HUES6 (cell line): ENCODE measurements at regions not wholly inside any gene's neighbourhood (a gene's known extent, or its start where the extent isn't known, plus 50 kb on each side); places are given as distances from the start of the nearest gene placed in this dataset.

Experiments
- H3K27ac ChIP-seq: 2 replicates; pipeline ENCODE4 v1.7.0; 2013; ENCODE audit warnings: low read depth, mild to moderate bottlenecking, low read length, inconsistent platforms
- H3K27me3 ChIP-seq: 2 replicates; pipeline ENCODE4 v1.6.1; 2013; ENCODE audit warnings: low read length; ENCODE audit not compliant: control insufficient read depth, insufficient read depth
- H3K36me3 ChIP-seq: 2 replicates; pipeline ENCODE4 v1.6.1; 2013; ENCODE audit warnings: low read length; ENCODE audit not compliant: control insufficient read depth, insufficient read depth
- H3K4me1 ChIP-seq: 2 replicates; pipeline ENCODE4 v1.6.1; 2013; ENCODE audit warnings: low read length; ENCODE audit not compliant: control insufficient read depth, insufficient read depth
- H3K4me3 ChIP-seq: 2 replicates; pipeline ENCODE4 v1.5.1; 2013; ENCODE audit warnings: low read depth, low read length
- H3K9ac ChIP-seq: one replicate; pipeline ENCODE4 v1.6.1; 2013; ENCODE audit warnings: mild to moderate bottlenecking, low read length
- H3K9me3 ChIP-seq: 2 replicates; pipeline ENCODE4 v1.6.1; 2013; ENCODE audit warnings: low read depth, low read length; ENCODE audit not compliant: control insufficient read depth, insufficient read depth

DNA sequence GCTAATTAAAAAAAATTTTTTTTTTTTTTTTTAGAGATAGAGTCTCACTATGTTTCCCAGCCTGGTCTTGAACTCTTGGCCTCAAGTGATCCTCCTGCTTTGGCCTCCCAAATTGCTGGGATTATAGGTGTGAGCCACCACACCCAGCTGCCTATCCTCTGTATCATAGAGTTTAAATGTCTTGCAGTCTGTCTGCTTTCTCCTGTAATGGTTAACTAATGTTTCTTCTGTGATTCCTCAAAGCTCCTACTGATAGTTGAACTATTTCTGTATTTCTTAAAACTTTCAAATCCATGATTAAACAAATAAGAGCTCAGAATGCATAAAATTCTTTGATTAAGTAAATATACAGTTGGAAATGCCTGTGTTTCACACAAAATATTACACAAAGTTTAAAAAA, 115.4 kb upstream of the TPM1 start:
- no peak overlapping the region for H3K27ac ChIP-seq
- no peak overlapping the region for H3K9ac ChIP-seq
- no peaks in the 10 kb centered on the region for H3K27me3 ChIP-seq
- no peak overlapping the region for H3K4me3 ChIP-seq
- no peaks in the 10 kb centered on the region for H3K4me1 ChIP-seq
- H3K9me3 ChIP-seq, result no peaks in the 10 kb centered on the region
- H3K36me3 ChIP-seq, result no peaks in the 10 kb centered on the region

- Histone ChIP-seq H3K4me3 (no peak overlapping the region), H3K27ac (no peak overlapping the region), H3K27me3 (no peaks in the 10 kb centered on the region), H3K9ac (no peak overlapping the region), H3K9me3 (no peaks in the 10 kb centered on the region), H3K4me1 (no peaks in the 10 kb centered on the region), H3K36me3 (no peaks in the 10 kb centered on the region)
Measured at GRCh38 chr15:62927836-62928235, 114.7 kb upstream of the TPM1 start.

GRCh38 chr15:62928242-62928999, 114.1 kb upstream of the TPM1 start:
- Histone ChIP-seq H3K9ac (no peak overlapping the region), H3K27me3 (no peaks in the 10 kb centered on the region), H3K9me3 (no peaks in the 10 kb centered on the region), H3K27ac (no peak overlapping the region), H3K4me3 (no peak overlapping the region), H3K36me3 (no peaks in the 10 kb centered on the region), H3K4me1 (no peaks in the 10 kb centered on the region)

DNA sequence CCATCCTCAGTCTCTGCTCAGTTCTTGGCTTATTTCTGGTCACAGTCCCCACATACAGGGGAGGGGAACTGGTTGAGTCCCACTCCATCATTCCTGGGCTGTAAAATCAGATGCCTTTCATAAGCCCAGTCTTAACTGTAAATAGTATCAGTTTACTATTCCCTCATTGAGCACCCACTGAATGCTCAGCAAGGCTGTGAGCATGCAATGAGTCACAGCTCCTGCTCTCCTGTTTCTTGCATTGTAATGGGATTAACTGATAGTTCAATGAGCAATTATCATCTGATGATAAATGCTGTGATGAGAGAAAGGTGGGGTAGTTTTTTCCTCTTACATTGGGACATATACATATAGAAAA, 113.6 kb upstream of the TPM1 start:
- H3K27ac ChIP-seq, result no peak overlapping the region
- H3K36me3 ChIP-seq, result no peaks in the 10 kb centered on the region
- H3K9me3 ChIP-seq, result no peaks in the 10 kb centered on the region
- no peaks in the 10 kb centered on the region for H3K27me3 ChIP-seq
- H3K4me3 ChIP-seq, result no peak overlapping the region
- no peaks in the 10 kb centered on the region for H3K4me1 ChIP-seq
- no peak overlapping the region for H3K9ac ChIP-seq

DNA sequence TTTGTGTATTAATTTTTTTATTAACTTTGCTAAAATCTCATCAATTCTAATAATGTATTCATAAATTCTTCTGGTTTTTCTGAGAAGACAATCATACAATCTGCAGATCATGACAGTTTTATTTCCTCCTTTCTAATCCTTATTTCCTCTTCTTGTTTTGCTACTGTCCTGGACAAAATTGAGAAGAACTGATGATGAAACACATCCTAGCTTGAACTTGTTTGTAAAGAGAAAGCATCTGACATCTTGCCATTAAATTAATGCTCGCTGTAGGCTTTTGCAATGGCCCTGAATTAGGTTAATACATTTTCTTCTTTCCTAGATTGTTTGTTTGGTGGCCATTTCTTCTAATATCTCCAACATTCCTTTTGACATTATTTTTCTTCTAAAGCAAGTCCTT, 110.9 kb upstream of the TPM1 start:
- Histone ChIP-seq H3K27me3 (no peaks in the 10 kb centered on the region), H3K4me3 (no peak overlapping the region), H3K27ac (no peak overlapping the region), H3K9me3 (no peaks in the 10 kb centered on the region), H3K36me3 (no peaks in the 10 kb centered on the region), H3K9ac (no peak overlapping the region), H3K4me1 (peaks cover 7% of the 10 kb centered on the region; the same call in 1 of the 2 replicates)

- Histone ChIP-seq H3K4me3 (no peak overlapping the region), H3K27me3 (no peaks in the 10 kb centered on the region), H3K4me1 (peaks cover 7% of the 10 kb centered on the region; the same call in 1 of the 2 replicates), H3K27ac (no peak overlapping the region), H3K9ac (no peak overlapping the region), H3K36me3 (no peaks in the 10 kb centered on the region), H3K9me3 (no peaks in the 10 kb centered on the region)
Measured at GRCh38 chr15:62932436-62932835, 110.1 kb upstream of the TPM1 start.

DNA sequence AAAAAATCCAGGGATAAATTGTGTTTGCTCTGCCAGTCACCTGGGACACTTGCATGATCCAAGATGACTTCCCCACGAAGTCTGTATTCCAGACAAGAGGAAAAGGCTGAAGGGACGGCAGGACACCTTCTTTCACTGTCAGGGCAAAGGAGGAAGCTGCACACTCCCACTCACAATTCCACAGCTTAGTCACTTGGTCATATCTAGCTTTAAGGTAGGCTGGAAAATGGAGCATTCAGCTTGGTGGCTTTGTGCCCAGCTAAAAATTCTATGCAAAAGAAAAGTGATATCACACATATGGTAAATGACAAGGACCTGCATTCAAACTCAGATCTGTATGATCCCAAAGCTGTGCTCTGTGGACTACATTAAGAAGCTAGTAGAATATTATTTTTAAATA, 109.2 kb upstream of the TPM1 start:
- Histone ChIP-seq H3K36me3 (no peaks in the 10 kb centered on the region), H3K9ac (no peak overlapping the region), H3K27me3 (no peaks in the 10 kb centered on the region), H3K4me3 (no peak overlapping the region), H3K27ac (no peak overlapping the region), H3K4me1 (peaks cover 7% of the 10 kb centered on the region; the same call in 1 of the 2 replicates), H3K9me3 (no peaks in the 10 kb centered on the region)

- H3K27me3 ChIP-seq, result no peaks in the 10 kb centered on the region
- no peaks in the 10 kb centered on the region for H3K9me3 ChIP-seq
- peaks cover 7% of the 10 kb centered on the region; the same call in 1 of the 2 replicates for H3K4me1 ChIP-seq
- H3K4me3 ChIP-seq, result no peak overlapping the region
- no peaks in the 10 kb centered on the region for H3K36me3 ChIP-seq
- H3K9ac ChIP-seq, result no peak overlapping the region
- no peak overlapping the region for H3K27ac ChIP-seq
Measured at GRCh38 chr15:62934236-62934971, 108.1 kb upstream of the TPM1 start.

DNA sequence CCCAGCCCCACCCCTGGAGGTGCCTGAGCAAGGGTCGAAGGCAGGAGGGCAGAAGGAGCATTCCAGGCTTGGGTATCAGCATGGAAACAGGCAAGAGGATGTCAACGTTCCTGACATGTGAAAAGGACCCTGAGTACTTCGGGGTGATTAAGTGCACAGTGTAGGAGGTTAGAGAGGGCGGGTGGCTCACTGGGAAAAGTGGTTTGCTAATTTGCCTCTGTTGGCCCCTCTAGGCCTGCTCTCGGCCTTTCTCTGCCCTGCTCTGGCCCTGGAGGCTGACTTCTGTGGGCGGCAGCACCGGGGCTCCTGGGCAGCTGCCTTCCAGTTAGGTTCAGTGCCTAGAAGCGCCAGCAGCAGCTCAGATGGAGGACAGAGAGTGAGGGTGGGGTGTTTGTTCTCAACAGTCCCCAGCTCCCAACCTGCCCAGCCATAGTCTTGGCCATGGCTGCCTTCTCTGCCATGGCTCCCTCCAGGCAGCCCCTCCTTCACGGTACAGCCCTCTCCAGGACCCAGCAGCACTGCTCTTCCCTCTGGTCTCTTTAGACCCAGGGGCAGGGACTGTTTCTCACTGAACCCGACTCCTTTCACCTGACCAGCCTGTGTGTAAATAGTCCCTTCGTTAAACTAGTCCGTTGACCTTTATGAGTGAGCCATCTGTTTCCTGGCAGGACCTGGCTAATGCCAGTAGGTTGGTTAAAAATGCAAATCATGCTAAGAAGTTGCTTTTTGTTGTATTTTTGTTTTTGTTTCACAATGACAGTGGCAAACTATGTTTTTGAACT, 107.1 kb upstream of the TPM1 start:
- Histone ChIP-seq H3K9me3 (no peaks in the 10 kb centered on the region), H3K36me3 (no peaks in the 10 kb centered on the region), H3K27ac (no peak overlapping the region), H3K9ac (no peak overlapping the region), H3K4me1 (peaks cover 8% of the 10 kb centered on the region; the same call in 1 of the 2 replicates), H3K27me3 (no peaks in the 10 kb centered on the region), H3K4me3 (no peak overlapping the region)

GRCh38 chr15:62938825-62939224, 103.7 kb upstream of the TPM1 start:
- Histone ChIP-seq H3K9me3 (no peaks in the 10 kb centered on the region), H3K36me3 (no peaks in the 10 kb centered on the region), H3K27me3 (no peaks in the 10 kb centered on the region), H3K4me1 (peaks cover 16% of the 10 kb centered on the region), H3K27ac (no peak overlapping the region), H3K4me3 (no peak overlapping the region), H3K9ac (no peak overlapping the region)
